CD4-positive, alpha-beta T cell (primary cell): ENCODE measurements at regions not wholly inside any gene's neighbourhood (a gene's known extent, or its start where the extent isn't known, plus 50 kb on each side); places are given as distances from the start of the nearest gene placed in this dataset.

Source experiments
- ATAC-seq: fragments of 200-7000 bp; cut with Tn5 transposase; one replicate; pipeline ENCODE4 v1.10.0; 2022; ENCODE audit warnings: mild to moderate bottlenecking; ENCODE audit not compliant: poor library complexity
- CTCF ChIA-PET: fragments of 350-600 bp; sonication (Branson Sonifier 250); formaldehyde crosslinking; loops from one replicate; lab custom pipeline; 2021; ENCODE audit warnings: antibody characterized with exemption, inconsistent platforms; lab: Charles Lee
- POLR2A ChIA-PET: fragments of 350-600 bp; sonication (Branson Sonifier 250); formaldehyde crosslinking; loops from one replicate; lab custom pipeline; 2021; ENCODE audit warnings: antibody characterized with exemption, inconsistent platforms; lab: Charles Lee
- DNase-seq, 14 experiments: peaks; one replicate each; pipeline ENCODE4 v3.0.0-alpha.2; 2013 to 2020; ENCODE audit warnings: mixed read lengths in 2 of 14
- H3K27ac ChIP-seq, 2 donors: one replicate each; pipeline versions ENCODE4 v1.5.1 to v1.7.0; 2013; ENCODE audit warnings: low read length in 2 of 2, low read depth in 1 of 2, mild to moderate bottlenecking in 1 of 2
- H3K27me3 ChIP-seq, 2 experiments: 1 replicate in 1 of 2; 2 replicates in 1 of 2; pipeline versions ENCODE4 v1.6.1 to v1.7.0; 2013; ENCODE audit warnings: low read length in 2 of 2, control low read depth in 1 of 2, mild to moderate bottlenecking in 1 of 2, moderate library complexity in 1 of 2; ENCODE audit not compliant: insufficient read depth in 2 of 2, control insufficient read depth in 1 of 2
- H3K36me3 ChIP-seq: one replicate; pipeline ENCODE4 v1.6.1; 2013; ENCODE audit warnings: low read length, control low read depth; ENCODE audit not compliant: insufficient read depth
- H3K4me1 ChIP-seq: one replicate; pipeline ENCODE4 v1.6.1; 2013; ENCODE audit warnings: low read length, control low read depth; ENCODE audit not compliant: insufficient read depth
- H3K4me3 ChIP-seq: one replicate; pipeline ENCODE4 v1.5.1; 2013; ENCODE audit warnings: mild to moderate bottlenecking, low read length, moderate library complexity
- H3K9me3 ChIP-seq, 2 experiments: 1 replicate in 1 of 2; 2 replicates in 1 of 2; pipeline versions ENCODE4 v1.6.1 to v1.7.0; 2013; ENCODE audit warnings: low read length in 2 of 2, mild to moderate bottlenecking in 2 of 2, control low read depth in 1 of 2, moderate library complexity in 1 of 2; ENCODE audit not compliant: control insufficient read depth in 1 of 2, insufficient read depth in 1 of 2
- H3K27ac Mint-ChIP-seq: one replicate; pipeline ENCODE4 v1.8.0; 2020; ENCODE audit warnings: mixed read lengths
- H3K27me3 Mint-ChIP-seq: one replicate; pipeline ENCODE4 v1.8.0; 2021; ENCODE audit warnings: mixed read lengths
- H3K36me3 Mint-ChIP-seq: one replicate; pipeline ENCODE4 v1.8.0; 2021; ENCODE audit warnings: low read depth, mixed read lengths
- H3K4me1 Mint-ChIP-seq: one replicate; pipeline ENCODE4 v1.8.0; 2021; ENCODE audit warnings: low read depth, mixed read lengths
- H3K4me3 Mint-ChIP-seq: one replicate; pipeline ENCODE4 v1.8.0; 2020; ENCODE audit warnings: mild to moderate bottlenecking, mixed read lengths
- H3K9me3 Mint-ChIP-seq: one replicate; pipeline ENCODE4 v1.8.0; 2020; ENCODE audit warnings: mixed read lengths
- intact Hi-C, 2 experiments: fragments of 100-400 bp; cut with DNase I in 1 of 2; cut with micrococcal nuclease in 1 of 2; formaldehyde crosslinking; loops; one replicate each; pipeline versions ENCODE4 v1.15.1 to v1.9.0; 2023 to 2025; cut with DNase I, micrococcal nuclease
- TF ChIP-seq, protein P1 (sequence below): fragments of 200-600 bp; IDR thresholded peaks from one replicate; pipeline ENCODE4 v1.8.0; 2022; ENCODE audit warnings: antibody characterized with exemption, mild to moderate bottlenecking

DNA sequence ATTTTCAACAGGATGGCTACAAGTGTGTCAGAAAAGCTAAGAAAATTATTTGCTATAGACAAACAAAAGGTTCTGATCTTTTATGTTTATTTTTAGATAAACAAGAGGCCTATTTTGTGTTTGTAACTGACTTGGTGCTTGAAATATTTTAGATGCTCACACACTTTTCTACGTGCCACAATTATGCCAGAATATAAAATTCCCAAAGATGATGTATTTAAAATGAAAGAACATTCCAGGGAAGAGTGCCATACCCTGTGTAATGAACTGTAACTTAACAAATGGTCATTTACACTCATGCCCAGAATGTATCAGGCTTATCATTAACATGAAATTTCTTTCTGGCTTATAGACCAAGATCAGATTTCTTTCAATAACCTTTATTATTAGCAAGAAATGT, 144.9 kb upstream of the MTPN start:
- Mint-ChIP-seq H3K27ac (no peak overlapping the region), H3K9me3 (peaks cover 7% of the 10 kb centered on the region), H3K27me3 (no peaks in the 10 kb centered on the region), H3K36me3 (no peaks in the 10 kb centered on the region), H3K4me1 (no peaks in the 10 kb centered on the region), H3K4me3 (no peak overlapping the region)
- TF ChIP-seq, protein P1, sequence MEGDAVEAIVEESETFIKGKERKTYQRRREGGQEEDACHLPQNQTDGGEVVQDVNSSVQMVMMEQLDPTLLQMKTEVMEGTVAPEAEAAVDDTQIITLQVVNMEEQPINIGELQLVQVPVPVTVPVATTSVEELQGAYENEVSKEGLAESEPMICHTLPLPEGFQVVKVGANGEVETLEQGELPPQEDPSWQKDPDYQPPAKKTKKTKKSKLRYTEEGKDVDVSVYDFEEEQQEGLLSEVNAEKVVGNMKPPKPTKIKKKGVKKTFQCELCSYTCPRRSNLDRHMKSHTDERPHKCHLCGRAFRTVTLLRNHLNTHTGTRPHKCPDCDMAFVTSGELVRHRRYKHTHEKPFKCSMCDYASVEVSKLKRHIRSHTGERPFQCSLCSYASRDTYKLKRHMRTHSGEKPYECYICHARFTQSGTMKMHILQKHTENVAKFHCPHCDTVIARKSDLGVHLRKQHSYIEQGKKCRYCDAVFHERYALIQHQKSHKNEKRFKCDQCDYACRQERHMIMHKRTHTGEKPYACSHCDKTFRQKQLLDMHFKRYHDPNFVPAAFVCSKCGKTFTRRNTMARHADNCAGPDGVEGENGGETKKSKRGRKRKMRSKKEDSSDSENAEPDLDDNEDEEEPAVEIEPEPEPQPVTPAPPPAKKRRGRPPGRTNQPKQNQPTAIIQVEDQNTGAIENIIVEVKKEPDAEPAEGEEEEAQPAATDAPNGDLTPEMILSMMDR = no peak
- no peaks in the 10 kb centered on the region for H3K36me3 ChIP-seq
- H3K27ac ChIP-seq = no peak overlapping the region
- DNase-seq = no peak
- H3K4me1 ChIP-seq = no peaks in the 10 kb centered on the region
- H3K9me3 ChIP-seq = no peaks in the 10 kb centered on the region
- ATAC-seq = no peak
- POLR2A ChIA-PET = no interaction called here
- no peaks in the 10 kb centered on the region for H3K27me3 ChIP-seq
- CTCF ChIA-PET = no interaction called here
- intact Hi-C loops = no loop called here
- no peak overlapping the region for H3K4me3 ChIP-seq

- H3K4me3 Mint-ChIP-seq = no peak overlapping the region
- intact Hi-C loops = no loop called here
- H3K27ac ChIP-seq = no peak overlapping the region
- no peaks in the 10 kb centered on the region for H3K27me3 Mint-ChIP-seq
- ChIA-PET CTCF (no interaction called here), POLR2A (no interaction called here)
- TF ChIP-seq, protein P1 = no peak
- no peaks in the 10 kb centered on the region for H3K36me3 ChIP-seq
- peaks cover 4% of the 10 kb centered on the region for H3K4me1 Mint-ChIP-seq
- no peak for DNase-seq
- H3K36me3 Mint-ChIP-seq = no peaks in the 10 kb centered on the region
- peaks cover 6% of the 10 kb centered on the region for H3K4me1 ChIP-seq
- H3K27ac Mint-ChIP-seq = no peak overlapping the region
- H3K9me3 ChIP-seq = no peaks in the 10 kb centered on the region
- H3K27me3 ChIP-seq = no peaks in the 10 kb centered on the region
- no peak for ATAC-seq
- H3K4me3 ChIP-seq = no peak overlapping the region
- H3K9me3 Mint-ChIP-seq = peaks cover 1% of the 10 kb centered on the region
Observed at GRCh38 chr7:136117539-136117938, 140.4 kb upstream of the MTPN start.

DNA sequence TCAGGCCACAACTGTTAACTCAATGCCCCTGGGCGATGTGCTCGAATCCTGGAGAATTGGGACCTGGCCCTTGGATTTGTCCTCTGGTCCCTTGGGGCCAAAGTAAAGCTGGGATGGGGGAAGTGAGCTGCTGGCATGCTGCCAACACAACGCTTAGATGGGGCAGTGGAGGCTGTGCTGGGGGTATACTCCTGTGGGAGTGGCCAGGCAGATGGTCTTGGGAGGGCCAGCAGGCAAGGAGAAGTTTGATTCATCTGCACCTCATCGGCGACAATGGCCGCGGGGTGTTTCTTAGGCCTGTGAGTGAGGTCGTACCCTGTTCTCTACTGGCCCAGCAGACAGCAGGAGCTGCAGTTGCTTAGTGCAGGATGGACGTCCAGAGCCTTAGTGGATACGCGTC, 139.0 kb upstream of the MTPN start:
- Histone ChIP-seq H3K27me3 (no peaks in the 10 kb centered on the region), H3K9me3 (no peaks in the 10 kb centered on the region), H3K36me3 (no peaks in the 10 kb centered on the region), H3K27ac (no peak overlapping the region), H3K4me3 (no peak overlapping the region), H3K4me1 (peaks cover 6% of the 10 kb centered on the region)
- TF ChIP-seq, protein P1 = no peak
- ATAC-seq (no peak), DNase-seq (peak in 1 of 14 experiments; percentile 9)
- Mint-ChIP-seq H3K4me3 (no peak overlapping the region), H3K27me3 (peaks cover 6% of the 10 kb centered on the region), H3K27ac (no peak overlapping the region), H3K36me3 (peaks cover 8% of the 10 kb centered on the region), H3K4me1 (peaks cover 4% of the 10 kb centered on the region), H3K9me3 (peaks cover 4% of the 10 kb centered on the region)
- intact Hi-C loops = no loop called here
- POLR2A ChIA-PET = no interaction called here
- CTCF ChIA-PET = no interaction called here
